HL-60/S4 treated with retinoic acid at 250 ng/mL for 4 days and 3 days (cell line): ENCODE measurements at regions not wholly inside any gene's neighbourhood (a gene's known extent, or its start where the extent isn't known, plus 50 kb on each side); places are given as distances from the start of the nearest gene placed in this dataset.

Experiments used
- in situ Hi-C: fragments of 300-500 bp; cut with MboI; formaldehyde crosslinking; loops from 2 replicates; pipeline ENCODE4 v1.7.0; 2022; ENCODE audit warnings: low sequenced_read_pairs

DNA sequence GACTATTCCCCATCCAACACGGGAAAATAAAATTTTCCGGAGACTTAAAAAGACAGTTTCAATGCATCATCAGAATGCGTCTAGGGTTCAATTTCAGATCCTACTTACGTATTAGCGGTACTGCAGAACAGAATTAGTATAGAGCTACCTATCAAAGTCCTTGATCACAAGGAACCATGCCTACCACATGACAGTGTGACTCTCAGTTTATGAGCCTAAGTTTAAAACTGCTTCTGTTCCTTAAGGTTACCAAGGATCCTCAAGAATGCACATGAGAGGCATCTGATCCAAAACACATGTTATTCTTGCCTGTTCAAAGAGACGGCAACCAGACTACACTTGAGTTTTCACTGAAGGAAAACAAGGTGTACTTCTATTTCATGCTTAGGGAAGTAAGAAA, 369.7 kb downstream of the EPHA4 start:
- in situ Hi-C loops = no loop called here

DNA sequence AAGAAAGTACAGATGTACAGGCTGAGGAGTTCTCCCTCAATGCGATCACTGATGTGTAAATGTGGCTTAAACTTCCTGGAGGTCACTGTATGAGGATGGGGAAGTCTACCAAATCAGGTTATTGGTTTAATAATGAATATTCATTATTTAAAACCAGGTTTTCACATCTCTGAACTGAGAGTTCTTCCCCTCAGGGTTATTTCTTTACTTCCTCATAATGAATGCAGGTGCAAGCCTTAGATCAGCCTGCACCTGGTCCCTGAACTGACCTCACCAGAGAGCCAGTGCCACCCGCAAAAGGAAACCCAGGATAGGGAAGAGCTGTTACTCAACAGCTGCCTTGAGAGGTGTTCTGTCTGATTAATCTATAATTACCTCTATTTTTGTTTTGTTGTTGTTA, 369.0 kb downstream of the EPHA4 start:
- in situ Hi-C loops = no loop called here

DNA sequence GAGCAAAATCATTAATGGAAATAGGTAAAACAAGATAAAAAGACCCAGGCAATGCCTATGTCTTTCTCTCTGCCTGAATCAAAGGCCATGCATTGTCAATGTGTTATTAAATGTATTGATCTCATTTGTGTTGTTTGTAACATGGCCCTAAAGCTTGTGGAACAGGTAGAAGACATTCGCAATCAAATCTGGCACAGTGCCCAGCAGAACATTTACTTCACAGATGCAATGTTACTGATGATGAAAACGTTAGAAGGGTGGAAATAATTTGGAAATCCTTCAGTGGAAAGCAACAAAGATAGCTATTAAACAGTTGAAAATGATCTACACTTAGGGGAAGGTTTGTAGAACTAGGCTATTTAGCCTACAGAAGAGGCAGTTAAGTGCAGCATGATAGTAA, 368.2 kb downstream of the EPHA4 start:
- in situ Hi-C loops = no loop called here

- in situ Hi-C loops = no loop called here
Observed at GRCh38 chr2:221204699-221205098, 367.4 kb downstream of the EPHA4 start.

- in situ Hi-C loops = no loop called here
Observed at GRCh38 chr2:221205103-221205673, 366.9 kb downstream of the EPHA4 start.

GRCh38 chr2:221210686-221211085, 361.4 kb downstream of the EPHA4 start:
- in situ Hi-C loops = no loop called here

- in situ Hi-C loops = no loop called here
Observed at GRCh38 chr2:221211653-221212052, 360.5 kb downstream of the EPHA4 start.

DNA sequence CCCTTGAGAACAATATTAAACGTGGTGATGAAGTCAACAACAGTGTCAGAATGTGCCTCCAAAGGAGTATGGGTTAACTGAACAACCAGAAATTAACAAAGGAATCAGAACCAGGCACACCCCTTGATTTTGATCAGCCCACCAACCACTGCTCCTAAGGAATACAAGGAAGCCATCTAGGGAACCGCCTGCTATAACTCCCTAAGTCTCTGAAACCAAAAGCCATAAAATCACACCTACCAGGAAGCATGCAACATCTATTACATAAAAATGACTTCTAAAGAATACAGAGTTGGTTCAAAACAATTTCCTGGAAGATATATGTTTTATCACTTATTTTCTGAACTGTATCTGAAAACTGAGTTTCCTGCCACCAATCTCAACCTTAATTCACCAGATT, 360.0 kb downstream of the EPHA4 start:
- in situ Hi-C loops = no loop called here

GRCh38 chr2:221215487-221215886, 356.6 kb downstream of the EPHA4 start:
- in situ Hi-C loops = no loop called here

GRCh38 chr2:221216636-221217035, 355.5 kb downstream of the EPHA4 start:
- in situ Hi-C loops = no loop called here

DNA sequence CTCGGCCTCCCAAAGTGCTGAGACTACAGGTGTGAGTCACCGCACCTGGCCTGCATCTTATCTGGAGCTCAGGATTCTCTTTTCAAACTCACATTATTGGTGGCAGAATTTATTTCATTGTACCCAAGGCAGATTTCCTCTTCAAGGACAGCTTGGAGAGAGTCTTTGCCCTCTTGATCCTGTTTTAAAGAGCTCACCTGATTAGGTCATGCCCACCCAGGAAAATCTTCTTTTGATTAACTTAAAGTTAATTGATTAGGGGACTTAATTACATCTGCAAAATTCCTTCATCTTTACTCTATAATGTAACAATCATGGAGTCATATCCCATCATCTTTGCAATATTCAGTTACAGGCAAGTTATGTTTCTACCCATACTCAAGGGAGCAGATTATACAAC, 346.4 kb downstream of the EPHA4 start:
- in situ Hi-C loops = no loop called here

DNA sequence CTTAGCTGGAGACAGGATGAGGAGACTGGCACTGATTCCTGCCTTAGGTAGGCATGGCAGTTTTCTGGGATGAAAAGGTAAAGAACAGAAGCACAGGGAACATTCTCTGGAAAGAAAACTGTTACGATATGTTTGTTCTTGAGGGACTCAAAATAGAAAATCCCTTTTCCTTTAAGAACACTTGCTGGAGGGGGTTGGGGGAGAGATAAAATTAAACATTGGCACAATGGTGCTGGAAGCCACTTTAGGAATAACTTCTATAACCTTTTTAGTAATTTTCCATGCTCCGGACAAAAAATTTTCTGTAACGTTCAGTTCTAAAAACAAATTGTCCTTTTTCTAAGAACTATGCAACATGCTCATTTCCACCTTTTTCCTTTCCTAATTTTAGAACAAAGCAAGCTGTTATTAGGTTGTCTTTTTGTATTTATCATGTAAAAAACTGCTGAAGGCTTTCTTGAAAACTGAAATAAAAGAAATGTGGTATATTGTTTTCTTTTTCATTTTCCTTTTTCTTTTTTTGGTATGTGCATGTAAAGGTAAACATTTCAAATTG, 343.8 kb downstream of the EPHA4 start:
- in situ Hi-C loops = no loop called here

- in situ Hi-C loops = no loop called here
Observed at GRCh38 chr2:221229099-221229498, 343.0 kb downstream of the EPHA4 start.

GRCh38 chr2:221231511-221231910, 340.6 kb downstream of the EPHA4 start:
- in situ Hi-C loops = no loop called here

GRCh38 chr2:221235941-221236340, 336.2 kb downstream of the EPHA4 start:
- in situ Hi-C loops = no loop called here

DNA sequence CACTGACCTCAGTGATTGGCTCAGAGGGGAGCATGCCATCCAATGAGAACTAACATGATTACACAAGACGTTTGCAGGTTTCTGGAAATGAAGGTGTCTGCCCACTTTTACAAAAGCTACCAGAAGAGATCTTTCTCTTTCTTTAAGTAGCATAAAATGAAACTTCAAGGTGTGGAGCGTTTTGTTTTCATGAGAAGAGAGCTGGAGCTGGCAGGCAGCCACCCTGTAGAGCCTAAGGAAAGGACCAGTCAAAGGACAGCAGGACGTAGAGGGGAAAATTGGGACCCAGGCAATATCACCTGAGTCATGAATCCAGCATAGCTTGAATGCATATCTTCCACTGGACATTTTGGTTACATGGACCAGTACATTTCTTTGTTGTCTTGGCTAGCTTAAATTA, 331.0 kb downstream of the EPHA4 start:
- in situ Hi-C loops = no loop called here

DNA sequence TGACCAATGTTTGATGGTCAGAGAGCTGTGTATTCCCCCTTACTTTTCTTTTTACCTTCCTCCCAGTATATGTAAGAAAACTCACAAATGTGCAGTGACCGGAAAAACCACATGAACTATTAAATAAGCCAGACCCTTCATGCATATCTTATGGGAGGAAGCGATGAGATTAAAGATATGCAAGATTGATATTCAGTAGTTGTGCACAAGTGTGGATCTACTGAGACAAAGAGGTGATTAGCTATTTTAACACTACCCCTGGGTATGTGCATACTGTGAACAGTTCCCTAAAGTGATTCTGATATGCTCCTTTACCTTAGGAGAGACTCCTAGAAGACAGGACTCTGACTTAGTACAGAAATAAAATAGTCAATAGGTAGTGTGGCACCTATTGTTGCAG, 328.3 kb downstream of the EPHA4 start:
- in situ Hi-C loops = no loop called here

- in situ Hi-C loops = no loop called here
Observed at GRCh38 chr2:221245045-221245444, 327.1 kb downstream of the EPHA4 start.

DNA sequence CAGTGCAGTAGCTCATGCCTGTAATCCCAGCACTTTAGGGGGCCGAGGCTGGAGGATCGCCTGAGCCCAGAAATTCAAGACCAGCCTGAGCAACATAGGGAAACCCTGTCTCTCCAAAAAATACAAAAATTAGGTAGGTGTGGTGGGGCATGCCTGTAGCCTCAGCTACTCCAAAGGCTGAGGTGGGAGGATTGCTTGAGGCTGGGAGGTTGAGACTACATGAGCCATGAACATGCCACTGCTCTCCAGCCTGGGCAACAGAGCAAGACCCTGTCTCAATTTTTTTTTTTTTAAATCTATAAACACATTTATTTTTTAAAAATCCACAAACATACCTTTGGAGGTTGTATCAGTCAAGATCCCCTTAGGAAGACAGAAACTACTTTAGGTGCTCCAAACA, 326.3 kb downstream of the EPHA4 start:
- in situ Hi-C loops = no loop called here

GRCh38 chr2:221254299-221254698, 317.8 kb downstream of the EPHA4 start:
- in situ Hi-C loops = no loop called here

DNA sequence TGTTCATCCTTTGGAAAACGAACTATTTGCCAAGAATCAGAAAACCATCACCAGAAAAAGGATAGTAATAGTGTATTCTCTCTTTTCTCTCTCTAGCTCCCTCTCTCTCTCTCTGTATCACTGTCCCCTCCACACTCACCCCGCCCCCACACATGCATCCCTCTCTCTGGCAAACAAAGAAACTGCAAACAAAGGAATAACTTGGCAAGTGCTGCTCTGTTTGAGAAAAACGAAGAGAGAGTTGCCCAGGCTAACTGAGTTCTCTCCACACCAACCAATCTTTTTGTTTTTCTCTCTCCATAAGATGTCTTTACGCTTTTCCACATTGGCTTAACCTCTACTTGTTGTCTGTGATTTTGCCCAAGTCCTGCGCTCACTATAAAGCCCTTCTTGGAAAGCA, 316.2 kb downstream of the EPHA4 start:
- in situ Hi-C loops = no loop called here

GRCh38 chr2:221258464-221258863, 313.6 kb downstream of the EPHA4 start:
- in situ Hi-C loops = no loop called here

DNA sequence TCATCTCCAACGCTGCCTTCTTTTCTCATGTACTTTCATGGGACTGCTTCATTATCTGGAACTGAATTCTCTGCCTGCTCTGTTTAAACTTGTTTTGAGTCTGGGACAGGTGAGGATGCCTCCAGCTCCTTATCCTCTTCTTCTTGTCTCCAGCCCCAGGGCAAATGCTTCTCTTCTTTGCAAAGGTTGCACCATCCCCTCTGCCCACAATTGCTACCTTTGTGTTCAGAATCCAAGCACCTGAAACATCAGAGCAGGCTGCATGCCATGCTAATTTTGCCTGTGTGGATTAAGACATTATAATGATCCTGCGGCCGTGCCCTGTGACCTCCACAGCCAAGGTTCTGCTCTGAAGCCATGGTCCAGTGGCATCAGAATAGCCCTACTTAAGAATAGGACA, 309.5 kb downstream of the EPHA4 start:
- in situ Hi-C loops = no loop called here
